ENCODE measurements at regions not wholly inside any gene's neighbourhood (a gene's known extent, or its start where the extent isn't known, plus 50 kb on each side); places are given as distances from the start of the nearest gene placed in this dataset.

GRCh38 chr3:59546522-59546921 is 496.7 kb upstream of the CFAP20DC start:
- Histone ChIP-seq H3K4me1 (ENCODE audit: insufficient read depth, low read length) (peaks cover 4% of the 10 kb centered on the region), H3K4me3 (ENCODE audit: insufficient read depth, low read depth, low read length) (no peak overlapping the region), H3K4me2 (ENCODE audit: low read length) (no peak overlapping the region), H3K79me2 (ENCODE audit: insufficient read depth, low read length) (no peaks in the 10 kb centered on the region), H4K20me1 (ENCODE audit: insufficient read depth, low read length) (no peaks in the 10 kb centered on the region), H3K9ac (ENCODE audit: low read length) (no peak overlapping the region), H3K9me3 (ENCODE audit: insufficient read depth, low read depth, low read length) (no peaks in the 10 kb centered on the region), H3K36me3 (ENCODE audit: insufficient read depth, low read length) (no peaks in the 10 kb centered on the region), H2AFZ (ENCODE audit: low read depth, low read length) (no peak overlapping the region), H3K27me3 (ENCODE audit: insufficient read depth, low read length) (no peaks in the 10 kb centered on the region), H3K27ac (ENCODE audit: low read depth, low read length) (no peak overlapping the region)
- no peaks in the 10 kb centered on the region for H3K27me3 Mint-ChIP-seq (ENCODE audit: low read depth, unreplicated experiment)
- no peaks in the 10 kb centered on the region for H3K9me3 Mint-ChIP-seq (ENCODE audit: unreplicated experiment)
- H3K27ac Mint-ChIP-seq (ENCODE audit: unreplicated experiment) = no peak overlapping the region
- H3K4me1 Mint-ChIP-seq (ENCODE audit: low read depth, unreplicated experiment) = peaks cover 2% of the 10 kb centered on the region
- H3K36me3 Mint-ChIP-seq (ENCODE audit: low read depth, unreplicated experiment) = no peaks in the 10 kb centered on the region
- DNase-seq (ENCODE audit: low read depth) = no peak
- no peak overlapping the region for H3K4me3 Mint-ChIP-seq (ENCODE audit: unreplicated experiment)
- no peak for FAIRE-seq
- TF ChIP-seq, protein P1, sequence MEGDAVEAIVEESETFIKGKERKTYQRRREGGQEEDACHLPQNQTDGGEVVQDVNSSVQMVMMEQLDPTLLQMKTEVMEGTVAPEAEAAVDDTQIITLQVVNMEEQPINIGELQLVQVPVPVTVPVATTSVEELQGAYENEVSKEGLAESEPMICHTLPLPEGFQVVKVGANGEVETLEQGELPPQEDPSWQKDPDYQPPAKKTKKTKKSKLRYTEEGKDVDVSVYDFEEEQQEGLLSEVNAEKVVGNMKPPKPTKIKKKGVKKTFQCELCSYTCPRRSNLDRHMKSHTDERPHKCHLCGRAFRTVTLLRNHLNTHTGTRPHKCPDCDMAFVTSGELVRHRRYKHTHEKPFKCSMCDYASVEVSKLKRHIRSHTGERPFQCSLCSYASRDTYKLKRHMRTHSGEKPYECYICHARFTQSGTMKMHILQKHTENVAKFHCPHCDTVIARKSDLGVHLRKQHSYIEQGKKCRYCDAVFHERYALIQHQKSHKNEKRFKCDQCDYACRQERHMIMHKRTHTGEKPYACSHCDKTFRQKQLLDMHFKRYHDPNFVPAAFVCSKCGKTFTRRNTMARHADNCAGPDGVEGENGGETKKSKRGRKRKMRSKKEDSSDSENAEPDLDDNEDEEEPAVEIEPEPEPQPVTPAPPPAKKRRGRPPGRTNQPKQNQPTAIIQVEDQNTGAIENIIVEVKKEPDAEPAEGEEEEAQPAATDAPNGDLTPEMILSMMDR (IDR thresholded peaks at IDR 0.05; ENCODE audit: insufficient read depth, low read depth, low read length) = no peak
- no peak for TF ChIP-seq EZH2 (IDR thresholded peaks at IDR 0.05; ENCODE audit: insufficient read depth, low read length)

GRCh38 chr3:59545374-59545773 is 495.5 kb upstream of the CFAP20DC start:
- peak; percentile 70 for DNase-seq (ENCODE audit: low read depth)
- no peak overlapping the region for H3K4me3 ChIP-seq (ENCODE audit: insufficient read depth, low read depth, low read length)
- H3K36me3 ChIP-seq (ENCODE audit: insufficient read depth, low read length) = no peaks in the 10 kb centered on the region
- no peaks in the 10 kb centered on the region for H3K9me3 ChIP-seq (ENCODE audit: insufficient read depth, low read depth, low read length)
- no peaks in the 10 kb centered on the region for H3K9me3 Mint-ChIP-seq (ENCODE audit: unreplicated experiment)
- H3K36me3 Mint-ChIP-seq (ENCODE audit: low read depth, unreplicated experiment) = no peaks in the 10 kb centered on the region
- peaks cover 9% of the 10 kb centered on the region for H3K4me1 Mint-ChIP-seq (ENCODE audit: low read depth, unreplicated experiment)
- no peak overlapping the region for H3K27ac Mint-ChIP-seq (ENCODE audit: unreplicated experiment)
- H2AFZ ChIP-seq (ENCODE audit: low read depth, low read length) = no peak overlapping the region
- H3K27me3 Mint-ChIP-seq (ENCODE audit: low read depth, unreplicated experiment) = no peaks in the 10 kb centered on the region
- FAIRE-seq = no peak
- no peak overlapping the region for H3K4me3 Mint-ChIP-seq (ENCODE audit: unreplicated experiment)
- no peaks in the 10 kb centered on the region for H4K20me1 ChIP-seq (ENCODE audit: insufficient read depth, low read length)
- peaks cover 9% of the 10 kb centered on the region for H3K4me1 ChIP-seq (ENCODE audit: insufficient read depth, low read length)
- no peak for TF ChIP-seq EZH2 (IDR thresholded peaks at IDR 0.05; ENCODE audit: insufficient read depth, low read length)
- TF ChIP-seq, protein P1 (IDR thresholded peaks at IDR 0.05; ENCODE audit: insufficient read depth, low read depth, low read length) = no peak
- H3K79me2 ChIP-seq (ENCODE audit: insufficient read depth, low read length) = no peaks in the 10 kb centered on the region
- H3K4me2 ChIP-seq (ENCODE audit: low read length) = no peak overlapping the region
- no peak overlapping the region for H3K9ac ChIP-seq (ENCODE audit: low read length)
- no peak overlapping the region for H3K27ac ChIP-seq (ENCODE audit: low read depth, low read length)
- H3K27me3 ChIP-seq (ENCODE audit: insufficient read depth, low read length) = no peaks in the 10 kb centered on the region

DNA sequence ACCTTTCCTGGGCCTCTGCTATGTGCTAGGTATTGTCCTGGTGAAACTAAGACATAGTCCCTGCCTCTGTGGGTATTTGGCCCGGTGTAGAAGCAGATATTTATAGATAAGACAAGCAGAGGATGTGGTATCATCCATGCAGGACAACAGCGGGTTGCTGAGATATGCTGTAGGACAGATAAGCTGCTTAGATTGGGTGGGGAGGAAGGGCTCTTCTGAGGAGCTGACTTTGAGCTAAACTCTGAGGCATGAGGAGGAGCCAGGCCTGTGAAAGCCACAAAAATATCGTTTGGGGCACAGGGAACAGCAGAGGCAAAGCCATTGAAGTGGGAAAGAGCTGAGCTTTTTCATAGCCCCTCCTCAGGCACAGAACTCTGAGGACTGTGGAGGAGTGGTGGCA is 492.5 kb upstream of the CFAP20DC start:
- TF ChIP-seq, protein P1 (IDR thresholded peaks at IDR 0.05; ENCODE audit: insufficient read depth, low read depth, low read length) = no peak
- TF ChIP-seq EZH2 (IDR thresholded peaks at IDR 0.05; ENCODE audit: insufficient read depth, low read length) = no peak
- Histone ChIP-seq H3K9me3 (ENCODE audit: insufficient read depth, low read depth, low read length) (no peaks in the 10 kb centered on the region), H2AFZ (ENCODE audit: low read depth, low read length) (no peak overlapping the region), H3K27me3 (ENCODE audit: insufficient read depth, low read length) (no peaks in the 10 kb centered on the region), H3K27ac (ENCODE audit: low read depth, low read length) (no peak overlapping the region), H3K9ac (ENCODE audit: low read length) (no peak overlapping the region), H3K36me3 (ENCODE audit: insufficient read depth, low read length) (no peaks in the 10 kb centered on the region), H3K4me1 (ENCODE audit: insufficient read depth, low read length) (peaks cover 15% of the 10 kb centered on the region), H3K4me2 (ENCODE audit: low read length) (no peak overlapping the region), H4K20me1 (ENCODE audit: insufficient read depth, low read length) (no peaks in the 10 kb centered on the region), H3K4me3 (ENCODE audit: insufficient read depth, low read depth, low read length) (no peak overlapping the region), H3K79me2 (ENCODE audit: insufficient read depth, low read length) (no peaks in the 10 kb centered on the region)
- no peak for DNase-seq (ENCODE audit: low read depth)
- no peak overlapping the region for H3K4me3 Mint-ChIP-seq (ENCODE audit: unreplicated experiment)
- no peaks in the 10 kb centered on the region for H3K9me3 Mint-ChIP-seq (ENCODE audit: unreplicated experiment)
- H3K36me3 Mint-ChIP-seq (ENCODE audit: low read depth, unreplicated experiment) = no peaks in the 10 kb centered on the region
- H3K4me1 Mint-ChIP-seq (ENCODE audit: low read depth, unreplicated experiment) = peaks cover 13% of the 10 kb centered on the region
- no peak overlapping the region for H3K27ac Mint-ChIP-seq (ENCODE audit: unreplicated experiment)
- FAIRE-seq = no peak
- H3K27me3 Mint-ChIP-seq (ENCODE audit: low read depth, unreplicated experiment) = no peaks in the 10 kb centered on the region
